ENCODE measurements at regions not wholly inside any gene's neighbourhood (a gene's known extent, or its start where the extent isn't known, plus 50 kb on each side); places are given as distances from the start of the nearest gene placed in this dataset.

DNA sequence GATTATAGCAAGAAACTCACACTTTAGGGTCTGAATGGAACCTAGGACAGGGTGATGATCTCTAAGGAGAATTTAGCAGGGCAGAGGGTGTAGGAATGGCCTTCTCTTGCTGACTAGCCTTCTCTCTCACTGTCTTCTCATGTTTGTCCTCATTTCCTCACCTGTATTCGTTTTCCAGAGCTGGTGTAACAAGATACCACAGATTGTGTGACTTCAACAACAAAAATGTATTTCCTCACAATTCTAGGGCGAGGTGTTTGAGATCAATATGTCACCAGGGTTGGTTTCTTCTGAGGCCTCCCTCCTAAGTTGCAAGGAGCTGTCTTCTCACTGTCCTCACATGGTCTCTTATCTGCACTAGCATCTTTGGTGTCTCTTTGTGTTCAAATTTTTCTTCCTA is 177.9 kb upstream of the C1orf87 start:
- TF ChIP-seq CTCF (IDR thresholded peaks at IDR 0.05; ENCODE audit: poor library complexity, severe bottlenecking) (no peak), TAF1 (IDR thresholded peaks at IDR 0.05; ENCODE audit: low read depth) (no peak), EZH2 (IDR thresholded peaks at IDR 0.05; ENCODE audit: borderline replicate concordance, insufficient read depth, low read length, poor library complexity, severe bottlenecking) (no peak), POLR2AphosphoS5 (IDR thresholded peaks at IDR 0.05) (no peak), RAD21 (conservative IDR thresholded peaks at IDR 0.05) (no peak), EP300 (conservative IDR thresholded peaks at IDR 0.05; ENCODE audit: poor library complexity, severe bottlenecking) (no peak), MXI1 (conservative IDR thresholded peaks at IDR 0.05; ENCODE audit: poor library complexity, severe bottlenecking) (no peak)
- TF ChIP-seq, protein P1, sequence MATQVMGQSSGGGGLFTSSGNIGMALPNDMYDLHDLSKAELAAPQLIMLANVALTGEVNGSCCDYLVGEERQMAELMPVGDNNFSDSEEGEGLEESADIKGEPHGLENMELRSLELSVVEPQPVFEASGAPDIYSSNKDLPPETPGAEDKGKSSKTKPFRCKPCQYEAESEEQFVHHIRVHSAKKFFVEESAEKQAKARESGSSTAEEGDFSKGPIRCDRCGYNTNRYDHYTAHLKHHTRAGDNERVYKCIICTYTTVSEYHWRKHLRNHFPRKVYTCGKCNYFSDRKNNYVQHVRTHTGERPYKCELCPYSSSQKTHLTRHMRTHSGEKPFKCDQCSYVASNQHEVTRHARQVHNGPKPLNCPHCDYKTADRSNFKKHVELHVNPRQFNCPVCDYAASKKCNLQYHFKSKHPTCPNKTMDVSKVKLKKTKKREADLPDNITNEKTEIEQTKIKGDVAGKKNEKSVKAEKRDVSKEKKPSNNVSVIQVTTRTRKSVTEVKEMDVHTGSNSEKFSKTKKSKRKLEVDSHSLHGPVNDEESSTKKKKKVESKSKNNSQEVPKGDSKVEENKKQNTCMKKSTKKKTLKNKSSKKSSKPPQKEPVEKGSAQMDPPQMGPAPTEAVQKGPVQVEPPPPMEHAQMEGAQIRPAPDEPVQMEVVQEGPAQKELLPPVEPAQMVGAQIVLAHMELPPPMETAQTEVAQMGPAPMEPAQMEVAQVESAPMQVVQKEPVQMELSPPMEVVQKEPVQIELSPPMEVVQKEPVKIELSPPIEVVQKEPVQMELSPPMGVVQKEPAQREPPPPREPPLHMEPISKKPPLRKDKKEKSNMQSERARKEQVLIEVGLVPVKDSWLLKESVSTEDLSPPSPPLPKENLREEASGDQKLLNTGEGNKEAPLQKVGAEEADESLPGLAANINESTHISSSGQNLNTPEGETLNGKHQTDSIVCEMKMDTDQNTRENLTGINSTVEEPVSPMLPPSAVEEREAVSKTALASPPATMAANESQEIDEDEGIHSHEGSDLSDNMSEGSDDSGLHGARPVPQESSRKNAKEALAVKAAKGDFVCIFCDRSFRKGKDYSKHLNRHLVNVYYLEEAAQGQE (IDR thresholded peaks at IDR 0.05; ENCODE audit: borderline replicate concordance), result no peak
